Stimulated activated CD4-positive, alpha-beta T cell treated with anti-CD3 and anti-CD28 coated beads, Interleukin-1b, Interleukin-23, amount 100 ng/mL, for 24 hours (primary cell): ENCODE measurements at regions not wholly inside any gene's neighbourhood (a gene's known extent, or its start where the extent isn't known, plus 50 kb on each side); places are given as distances from the start of the nearest gene placed in this dataset.

Experiments used
- DNase-seq, 4 experiments: peaks; one replicate each; pipeline ENCODE4 v3.0.0-alpha.2; 2020; ENCODE audit warnings: low read depth in 4 of 4, low spot score in 1 of 4

GRCh38 chr3:104779324-104779723, 587.4 kb upstream of the ALCAM start:
- no peak for DNase-seq

- DNase-seq, result no peak
Measured at GRCh38 chr3:104781112-104781511, 585.6 kb upstream of the ALCAM start.

- no peak for DNase-seq
Measured at GRCh38 chr3:104785947-104786346, 580.8 kb upstream of the ALCAM start.

- no peak for DNase-seq
Measured at GRCh38 chr3:104787306-104787705, 579.4 kb upstream of the ALCAM start.

DNA sequence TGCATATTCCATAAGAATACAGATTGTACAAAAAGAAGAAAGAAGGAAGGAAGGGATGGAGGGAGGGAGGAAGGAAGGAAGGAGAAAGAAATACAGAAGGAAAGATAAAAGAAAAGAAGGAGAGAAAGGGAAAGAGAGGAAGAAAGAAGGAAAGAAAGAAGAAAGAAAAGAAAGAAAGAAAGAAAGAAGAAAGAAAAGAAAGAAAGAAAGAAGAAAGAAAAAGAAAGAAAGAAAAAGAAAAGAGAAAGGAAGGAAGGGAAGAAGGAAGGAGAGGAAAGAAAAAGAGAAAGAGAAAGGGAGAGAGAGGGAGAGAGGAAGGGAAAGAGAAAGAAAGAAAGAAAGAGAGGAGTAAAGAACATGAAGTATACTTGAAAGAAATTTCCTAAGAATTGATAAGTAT, 577.9 kb upstream of the ALCAM start:
- no peak for DNase-seq

DNA sequence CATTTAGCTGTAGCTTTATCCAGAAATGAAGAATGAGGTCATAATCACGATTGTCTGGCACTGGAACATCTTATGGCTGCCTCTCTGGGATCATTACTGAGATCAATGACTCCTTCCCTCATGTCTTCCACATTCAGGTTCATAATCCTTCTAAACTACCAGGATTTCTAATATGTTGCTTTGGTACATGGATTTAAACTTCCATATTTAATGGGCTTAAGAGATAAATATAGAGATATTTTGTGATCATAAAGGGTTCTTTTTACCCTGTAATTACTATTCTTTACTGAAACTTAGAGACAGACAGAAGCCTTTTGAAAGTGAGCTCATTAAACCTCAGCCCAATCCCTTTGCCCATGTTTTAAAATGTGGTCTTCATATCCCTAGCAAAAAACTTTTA, 575.4 kb upstream of the ALCAM start:
- no peak for DNase-seq

- no peak for DNase-seq
Measured at GRCh38 chr3:104796556-104796955, 570.2 kb upstream of the ALCAM start.

DNA sequence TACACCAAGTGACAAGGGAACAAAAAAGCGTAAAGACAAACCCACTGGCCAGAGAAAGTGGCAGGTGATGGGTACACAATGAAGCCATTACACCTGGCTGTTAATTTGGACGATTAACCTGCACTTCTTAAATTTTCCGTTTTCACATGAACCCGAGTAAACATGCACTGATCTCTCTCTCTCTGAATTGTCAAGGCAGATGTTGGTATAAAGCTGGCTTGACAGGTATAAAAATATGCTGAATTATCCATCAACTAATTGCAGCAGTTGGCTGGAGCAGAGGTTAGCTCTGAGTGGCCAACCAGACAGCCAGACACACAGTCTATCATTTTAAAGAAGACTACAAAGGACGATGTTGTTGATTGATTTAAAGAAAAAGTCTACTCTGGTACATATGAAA, 561.7 kb upstream of the ALCAM start:
- no peak for DNase-seq

- no peak for DNase-seq
Measured at GRCh38 chr3:104805508-104805907, 561.2 kb upstream of the ALCAM start.

GRCh38 chr3:104810896-104811295, 555.8 kb upstream of the ALCAM start:
- no peak for DNase-seq

DNA sequence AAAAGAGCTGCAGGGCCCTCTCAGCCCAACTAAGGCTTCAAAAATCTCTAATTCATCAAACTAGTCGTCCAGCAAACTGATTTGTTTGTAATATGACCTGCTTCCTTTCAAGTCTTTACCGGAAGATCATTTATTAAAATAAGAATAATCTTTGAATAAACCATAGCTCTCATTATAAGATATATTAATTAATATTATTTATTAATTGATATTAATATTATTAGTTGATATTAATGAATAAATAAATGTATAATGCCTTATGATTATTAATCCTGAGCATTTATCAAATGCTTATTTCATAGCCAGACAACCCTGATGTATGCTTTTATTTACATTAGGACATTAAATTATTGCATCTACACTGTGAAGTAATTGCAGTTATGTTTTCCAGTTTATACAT, 550.7 kb upstream of the ALCAM start:
- DNase-seq, result no peak

DNA sequence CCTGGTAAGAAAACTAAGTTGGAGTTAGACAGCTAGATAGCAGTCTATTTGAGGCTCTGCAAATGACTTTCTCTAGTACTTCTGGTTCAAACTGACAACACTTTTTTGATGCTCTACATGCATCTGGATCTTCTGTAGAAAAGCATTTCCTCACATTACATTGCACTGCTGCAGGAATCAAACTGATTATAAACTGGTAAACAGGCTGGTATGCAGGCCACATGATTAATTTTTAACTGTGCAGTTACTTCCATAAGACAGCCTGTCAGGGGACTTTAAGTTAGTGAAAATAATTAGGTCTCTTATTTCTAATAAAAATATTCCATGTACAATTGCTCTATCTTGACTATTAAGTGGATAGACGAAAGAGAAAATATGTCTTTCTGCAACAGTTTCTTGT, 550.0 kb upstream of the ALCAM start:
- no peak for DNase-seq

DNA sequence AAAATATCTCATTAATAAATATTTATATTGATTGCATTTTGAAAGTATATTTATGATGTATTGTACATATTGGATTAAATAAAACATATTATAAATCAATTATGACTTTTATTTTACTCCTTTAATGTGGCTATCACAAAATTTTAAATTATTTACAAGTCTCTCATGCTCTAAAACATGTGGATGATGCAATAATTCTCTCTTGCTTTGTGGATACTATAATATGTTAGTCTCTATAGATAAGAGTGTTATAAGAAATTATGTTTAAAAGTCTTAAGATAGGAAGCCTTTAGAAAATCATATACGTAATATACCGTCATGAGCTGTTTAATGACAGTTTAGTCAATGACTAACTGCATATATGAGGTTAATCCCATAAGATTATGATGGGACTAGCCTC, 547.4 kb upstream of the ALCAM start:
- DNase-seq, result no peak

DNA sequence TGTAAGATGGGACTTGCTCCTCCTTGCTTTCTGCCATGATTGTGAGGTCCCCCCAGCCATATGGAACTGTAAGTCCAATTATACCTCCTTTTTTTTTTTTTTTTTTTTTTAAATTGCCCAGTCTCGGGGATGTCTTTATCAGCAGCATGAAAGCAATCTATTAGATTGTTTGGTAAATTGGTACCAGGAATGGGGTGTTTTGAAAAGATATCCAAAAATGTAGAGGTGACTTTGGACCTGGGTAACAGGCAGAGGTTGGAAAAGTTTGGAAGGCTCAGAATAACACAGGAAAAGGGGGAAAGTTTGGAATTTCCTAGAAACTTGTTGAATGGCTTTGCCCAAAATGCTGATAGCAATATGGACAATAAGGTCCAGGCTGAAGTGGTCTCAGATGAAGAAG, 545.8 kb upstream of the ALCAM start:
- no peak for DNase-seq

DNA sequence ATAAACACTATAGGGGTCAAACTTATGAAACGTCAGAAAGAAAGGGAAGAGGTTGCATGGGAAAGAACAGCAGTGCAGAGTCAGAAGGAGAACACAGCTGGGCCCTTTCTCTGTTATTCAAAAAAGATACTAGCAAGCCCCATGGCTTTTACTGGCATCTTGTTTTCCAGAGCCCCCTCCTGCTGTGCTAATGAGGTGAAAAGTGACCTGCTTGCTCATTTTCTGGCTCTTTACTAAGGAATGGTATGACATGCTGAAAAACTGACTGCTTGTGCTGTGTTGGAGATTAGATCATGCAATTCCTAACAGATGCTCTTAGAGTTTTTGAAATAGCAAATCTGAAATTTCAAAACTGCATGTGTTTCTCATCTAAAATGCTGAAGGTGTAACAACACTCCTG, 541.6 kb upstream of the ALCAM start:
- DNase-seq, result no peak

DNA sequence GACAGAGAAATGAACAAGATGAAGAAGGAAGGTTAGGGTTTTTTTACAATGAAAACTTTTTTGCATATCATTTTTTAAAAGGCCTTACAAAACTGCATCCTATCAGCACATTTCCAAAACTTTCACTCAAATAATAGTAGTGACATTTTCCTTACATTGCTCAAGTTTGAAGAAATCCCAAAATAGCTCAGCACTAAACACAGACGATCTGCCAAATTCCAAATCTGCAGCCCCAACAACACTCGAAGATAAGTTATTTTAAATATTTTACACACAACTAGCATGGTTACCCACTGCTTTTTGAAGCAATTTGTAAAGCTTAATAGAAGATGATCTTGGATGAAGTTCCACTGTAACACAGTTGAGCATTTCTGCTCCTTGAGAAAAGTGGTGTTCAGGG, 535.6 kb upstream of the ALCAM start:
- no peak for DNase-seq

GRCh38 chr3:104832530-104832929, 534.2 kb upstream of the ALCAM start:
- DNase-seq, result no peak

GRCh38 chr3:104835376-104835775, 531.3 kb upstream of the ALCAM start:
- DNase-seq, result no peak

DNA sequence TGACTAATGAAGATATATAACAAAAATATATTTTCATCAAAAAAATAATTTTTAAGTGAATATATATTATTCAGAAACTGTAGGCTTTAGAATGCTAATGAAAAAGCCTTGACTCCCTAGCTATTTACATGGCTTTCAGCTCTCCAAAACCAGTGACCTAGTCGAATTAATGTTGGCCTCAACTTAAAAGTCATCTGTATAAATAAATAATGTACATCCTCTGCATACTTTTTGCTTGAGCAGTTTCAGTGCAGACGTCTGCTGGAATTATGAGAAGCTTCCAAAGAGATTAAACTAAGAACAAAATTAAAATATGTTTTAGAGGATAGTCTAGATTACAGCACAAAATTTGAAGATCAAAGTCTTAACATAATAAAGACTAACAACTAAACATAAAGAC, 520.4 kb upstream of the ALCAM start:
- no peak for DNase-seq

- DNase-seq, result no peak
Measured at GRCh38 chr3:104849070-104849469, 517.6 kb upstream of the ALCAM start.

DNA sequence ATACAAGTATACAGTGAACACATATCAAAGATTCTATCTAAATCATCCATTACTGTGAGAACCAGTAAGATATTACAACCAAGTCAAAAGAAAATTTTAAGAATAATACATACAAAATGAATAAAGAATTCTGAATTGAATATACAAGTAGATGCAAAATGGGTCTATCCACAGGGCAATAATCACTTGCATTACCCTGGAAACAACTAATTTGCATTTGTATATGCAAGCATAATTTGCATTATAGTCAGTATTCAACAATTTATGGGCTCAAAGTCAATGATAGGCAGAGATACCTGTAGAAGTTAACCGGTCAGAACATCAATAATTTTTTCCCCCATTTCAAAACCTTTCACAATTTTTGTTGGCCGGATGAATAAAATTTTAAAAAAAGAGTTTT, 512.2 kb upstream of the ALCAM start:
- DNase-seq, result no peak

GRCh38 chr3:104855702-104856101, 511.0 kb upstream of the ALCAM start:
- no peak for DNase-seq

- no peak for DNase-seq
Measured at GRCh38 chr3:104856741-104857140, 510.0 kb upstream of the ALCAM start.

GRCh38 chr3:104868291-104868690, 498.4 kb upstream of the ALCAM start:
- no peak for DNase-seq
